A673 (cell line): ENCODE measurements at regions not wholly inside any gene's neighbourhood (a gene's known extent, or its start where the extent isn't known, plus 50 kb on each side); places are given as distances from the start of the nearest gene placed in this dataset.
"Not testable (repeated sequence)": the region's sequence is repeated elsewhere in the genome, so short reads cannot be mapped to it uniquely, and the experiment has no call there.

ENCODE experiments used
- BruUV-seq: library from RNA; stranded (reverse); fragments of 400-500 nt; replicated peaks from 2 replicates; lab custom pipeline; 2021; lab: Mats Ljungman, UMichigan
- CTCF ChIA-PET: fragments of 300-600 bp; sonication (Branson Sonifier 250); formaldehyde crosslinking; loops from one replicate; lab custom pipeline; 2022; ENCODE audit warnings: antibody characterized with exemption; lab: Charles Lee
- POLR2A ChIA-PET: fragments of 300-600 bp; sonication (Branson Sonifier 250); formaldehyde crosslinking; loops from one replicate; lab custom pipeline; 2022; ENCODE audit warnings: antibody characterized with exemption; ENCODE audit not compliant: low non-redundant PET; lab: Charles Lee
- DNase-seq: peaks from one replicate; pipeline ENCODE4 v3.0.0-alpha.2; 2015; ENCODE audit warnings: low spot score
- H3K27ac ChIP-seq: fragments of 200-600 bp; sonication (generic); 2 replicates; pipeline ENCODE4 v1.5.1; 2016; ENCODE audit warnings: mixed run types, low read depth, mild to moderate bottlenecking, mixed read lengths, antibody characterized with exemption, low read length; ENCODE audit not compliant: poor library complexity, severe bottlenecking
- H3K27me3 ChIP-seq: fragments of 200-600 bp; sonication (generic); replicated peaks from 2 replicates; pipeline ENCODE4 v1.6.1; 2017; ENCODE audit warnings: mixed run types, low read depth, mild to moderate bottlenecking, mixed read lengths, antibody characterized with exemption, low read length; ENCODE audit not compliant: insufficient read depth, poor library complexity
- H3K36me3 ChIP-seq: fragments of 200-600 bp; sonication (generic); 2 replicates; pipeline ENCODE4 v1.6.1; 2016; ENCODE audit warnings: mixed run types, mild to moderate bottlenecking, mixed read lengths, antibody characterized with exemption, low read length; ENCODE audit not compliant: insufficient read depth, poor library complexity, severe bottlenecking
- H3K4me1 ChIP-seq: fragments of 200-600 bp; sonication (generic); 2 replicates; pipeline ENCODE4 v1.6.1; 2017; ENCODE audit warnings: mixed run types, mild to moderate bottlenecking, mixed read lengths, antibody characterized with exemption, low read length; ENCODE audit not compliant: insufficient read depth, poor library complexity, severe bottlenecking
- H3K4me3 ChIP-seq: fragments of 200-600 bp; sonication (generic); 2 replicates; pipeline ENCODE4 v1.5.1; 2016; ENCODE audit warnings: low read depth, mixed run types, mild to moderate bottlenecking, mixed read lengths, low read length; ENCODE audit not compliant: poor library complexity, severe bottlenecking
- H3K9me3 ChIP-seq: fragments of 200-600 bp; sonication (generic); 2 replicates; pipeline ENCODE4 v1.6.1; 2016; ENCODE audit warnings: mixed run types, low read depth, mild to moderate bottlenecking, mixed read lengths, antibody characterized with exemption, low read length; ENCODE audit not compliant: poor library complexity, severe bottlenecking
- CTCF ChIP-seq: fragments of 300-800, 200-600 bp; sonication (generic); conservative IDR thresholded peaks from 2 replicates; pipeline ENCODE4 v1.5.1; 2017; ENCODE audit warnings: low read depth, mild to moderate bottlenecking, antibody characterized with exemption, low read length, moderate library complexity, mixed read lengths
- EZH2 ChIP-seq: fragments of 200-600 bp; sonication (generic); IDR thresholded peaks from 2 replicates; pipeline ENCODE4 v1.6.1; 2017; ENCODE audit warnings: borderline replicate concordance, low read depth, mild to moderate bottlenecking, mixed read lengths, antibody characterized with exemption, low read length; ENCODE audit not compliant: poor library complexity, severe bottlenecking
- intact Hi-C: fragments of 100-400 bp; cut with micrococcal nuclease; formaldehyde crosslinking; loops from one replicate; pipeline ENCODE4 v1.10.0; 2022; ENCODE audit not compliant: unreplicated experiment

GRCh38 chr1:228552596-228553176, 65.5 kb downstream of the RNF187 start:
- no peaks in the 10 kb centered on the region for H3K9me3 ChIP-seq
- intact Hi-C loops, result no loop called here
- H3K4me3 ChIP-seq, result no peak overlapping the region
- H3K27ac ChIP-seq, result no peak overlapping the region
- H3K27me3 ChIP-seq, result peaks cover 9% of the 10 kb centered on the region
- H3K4me1 ChIP-seq, result no peaks in the 10 kb centered on the region
- H3K36me3 ChIP-seq, result no peaks in the 10 kb centered on the region
- DNase-seq, result no peak
- ChIA-PET CTCF (no interaction called here), POLR2A (no interaction called here)
- TF ChIP-seq CTCF, result no peak
- TF ChIP-seq EZH2, result no peak
- no TSS peak for BruUV-seq

DNA sequence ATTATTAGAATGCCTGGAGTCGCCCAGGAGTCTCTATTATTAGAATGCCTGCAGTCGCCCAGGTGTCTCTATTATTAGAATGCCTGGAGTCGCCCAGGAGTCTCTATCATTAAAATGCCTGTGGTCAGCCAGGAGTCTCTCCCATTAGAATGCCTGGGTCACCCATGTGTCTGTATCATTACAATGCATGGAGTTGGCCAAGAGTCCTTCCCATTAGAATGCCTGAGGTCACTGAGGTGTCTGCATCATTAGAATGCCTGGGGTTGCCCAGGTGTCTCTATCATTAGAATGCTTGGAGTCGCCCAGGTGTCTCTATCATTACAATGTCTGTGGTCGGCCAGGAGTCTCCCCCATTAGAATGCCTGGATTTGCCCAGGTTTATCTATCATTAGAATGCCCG, 66.9 kb downstream of the RNF187 start:
- TF ChIP-seq CTCF, result no peak
- no peak for TF ChIP-seq EZH2
- H3K4me3 ChIP-seq, result no peak overlapping the region
- H3K9me3 ChIP-seq, result no peaks in the 10 kb centered on the region
- intact Hi-C loops, result no loop called here
- no peaks in the 10 kb centered on the region for H3K36me3 ChIP-seq
- BruUV-seq, result no TSS peak
- CTCF ChIA-PET, result no interaction called here
- H3K27ac ChIP-seq, result no peak overlapping the region
- peaks cover 9% of the 10 kb centered on the region for H3K27me3 ChIP-seq
- POLR2A ChIA-PET, result no interaction called here
- H3K4me1 ChIP-seq, result no peaks in the 10 kb centered on the region
- no peak for DNase-seq

DNA sequence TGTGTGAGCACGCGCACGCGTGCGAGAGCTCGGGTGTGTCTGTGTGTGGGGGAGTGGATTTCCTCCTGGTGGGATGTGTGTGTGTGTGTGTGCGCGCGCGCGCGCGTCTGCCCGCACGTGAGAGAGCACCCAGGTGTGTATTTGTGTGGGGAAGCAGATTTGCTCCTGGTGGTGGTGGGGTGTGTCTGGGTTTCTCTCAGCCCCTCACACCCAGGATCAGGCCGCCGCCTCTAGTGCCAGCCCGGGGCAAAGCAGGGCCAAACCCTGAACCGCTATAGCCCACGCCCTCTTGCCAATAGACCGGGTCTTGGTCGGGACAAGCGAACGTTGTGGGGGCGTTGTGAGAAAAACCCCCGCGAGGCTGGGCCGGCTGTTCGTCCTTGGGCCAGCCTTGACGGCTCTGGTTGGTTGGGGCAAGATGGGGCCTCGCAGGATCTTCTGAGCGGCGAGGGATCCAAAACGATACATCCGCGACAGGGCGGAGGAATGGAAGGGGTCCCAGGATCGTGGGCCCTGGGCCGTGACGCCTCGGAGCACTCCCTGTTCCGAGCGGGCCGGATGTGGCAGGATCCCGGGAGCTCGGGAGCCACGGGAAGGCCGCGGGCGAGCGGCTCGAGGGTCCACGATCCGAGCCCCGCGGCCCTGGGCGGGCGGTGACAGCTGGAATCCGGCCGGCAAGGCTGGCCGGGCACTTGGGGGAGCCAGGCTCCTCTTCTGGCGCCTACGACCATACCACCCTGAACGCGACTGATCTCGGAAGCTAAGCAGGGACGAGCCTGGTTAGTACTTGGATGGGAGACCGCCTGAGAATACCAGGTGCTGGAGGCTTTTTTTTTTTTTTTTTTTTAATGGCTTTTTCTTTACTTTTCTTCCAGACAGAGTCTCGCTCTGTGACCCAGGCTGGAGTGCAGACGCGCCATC, 68.2 kb downstream of the RNF187 start:
- TF ChIP-seq CTCF (no peak), EZH2 (no peak)
- CTCF ChIA-PET, result no interaction called here
- Histone ChIP-seq H3K4me1 (no peaks in the 10 kb centered on the region), H3K9me3 (no peaks in the 10 kb centered on the region), H3K36me3 (no peaks in the 10 kb centered on the region), H3K27ac (no peak overlapping the region), H3K27me3 (peaks cover 9% of the 10 kb centered on the region), H3K4me3 (no peak overlapping the region)
- POLR2A ChIA-PET, result no interaction called here
- peak; percentile 10 for DNase-seq
- intact Hi-C loops, result no loop called here
- BruUV-seq, result no TSS peak

- CTCF ChIA-PET, H3K27ac ChIP-seq, intact Hi-C loops, BruUV-seq, DNase-seq, H3K4me1 ChIP-seq, H3K4me3 ChIP-seq, POLR2A ChIA-PET, H3K27me3 ChIP-seq, H3K36me3 ChIP-seq, H3K9me3 ChIP-seq: not testable (repeated sequence)
Measured at GRCh38 chr1:228556634-228557430, 69.7 kb downstream of the RNF187 start.
